ENCODE measurements at regions not wholly inside any gene's neighbourhood (a gene's known extent, or its start where the extent isn't known, plus 50 kb on each side); places are given as distances from the start of the nearest gene placed in this dataset.

DNA sequence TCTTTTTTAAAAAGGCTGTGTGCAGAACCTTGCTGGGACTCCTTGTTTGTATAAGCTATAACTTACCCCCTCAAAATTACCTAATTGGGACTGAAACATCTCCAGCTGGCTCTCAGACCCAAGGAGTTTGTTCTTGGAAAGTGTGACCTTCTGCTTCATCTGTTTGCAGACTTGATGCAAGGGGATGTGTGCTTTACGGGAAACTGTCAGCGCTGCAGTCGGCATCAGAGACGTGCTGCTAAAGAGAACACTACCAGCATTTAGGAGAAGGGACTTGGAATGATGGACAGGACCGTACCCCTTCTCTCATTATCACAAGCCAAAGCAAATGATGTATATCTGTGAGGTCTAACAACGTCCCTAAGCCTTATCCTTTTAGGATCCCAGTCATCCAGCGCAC lies 174.2 kb upstream of the PARP11 start:
- no peaks in the 10 kb centered on the region; the same call in 1 of the 2 replicates for H3K27me3 ChIP-seq (ENCODE audit: control insufficient read depth, insufficient read depth, low read length)
- in situ Hi-C loops (cut with HindIII; ENCODE audit: low pct_unique_long_range_greater_than_20kb, low sequenced_read_pairs): no loop called here
- H3K4me1 ChIP-seq (ENCODE audit: control insufficient read depth, insufficient read depth, low read length): no peaks in the 10 kb centered on the region
- ATAC-seq: no peak
- no peaks in the 10 kb centered on the region for H3K36me3 ChIP-seq (ENCODE audit: control insufficient read depth, insufficient read depth, low read length)
- BruUV-seq (replicated peaks): no TSS peak
- TF ChIP-seq TCF7L2 (IDR thresholded peaks at IDR 0.05; ENCODE audit: low read depth, low read length) (no peak), SIN3A (IDR thresholded peaks at IDR 0.05; ENCODE audit: borderline replicate concordance, insufficient read depth, low read depth, low read length) (no peak), POLR2AphosphoS5 (IDR thresholded peaks at IDR 0.05; ENCODE audit: low read depth, low read length) (no peak)
- TF ChIP-seq, protein P1, sequence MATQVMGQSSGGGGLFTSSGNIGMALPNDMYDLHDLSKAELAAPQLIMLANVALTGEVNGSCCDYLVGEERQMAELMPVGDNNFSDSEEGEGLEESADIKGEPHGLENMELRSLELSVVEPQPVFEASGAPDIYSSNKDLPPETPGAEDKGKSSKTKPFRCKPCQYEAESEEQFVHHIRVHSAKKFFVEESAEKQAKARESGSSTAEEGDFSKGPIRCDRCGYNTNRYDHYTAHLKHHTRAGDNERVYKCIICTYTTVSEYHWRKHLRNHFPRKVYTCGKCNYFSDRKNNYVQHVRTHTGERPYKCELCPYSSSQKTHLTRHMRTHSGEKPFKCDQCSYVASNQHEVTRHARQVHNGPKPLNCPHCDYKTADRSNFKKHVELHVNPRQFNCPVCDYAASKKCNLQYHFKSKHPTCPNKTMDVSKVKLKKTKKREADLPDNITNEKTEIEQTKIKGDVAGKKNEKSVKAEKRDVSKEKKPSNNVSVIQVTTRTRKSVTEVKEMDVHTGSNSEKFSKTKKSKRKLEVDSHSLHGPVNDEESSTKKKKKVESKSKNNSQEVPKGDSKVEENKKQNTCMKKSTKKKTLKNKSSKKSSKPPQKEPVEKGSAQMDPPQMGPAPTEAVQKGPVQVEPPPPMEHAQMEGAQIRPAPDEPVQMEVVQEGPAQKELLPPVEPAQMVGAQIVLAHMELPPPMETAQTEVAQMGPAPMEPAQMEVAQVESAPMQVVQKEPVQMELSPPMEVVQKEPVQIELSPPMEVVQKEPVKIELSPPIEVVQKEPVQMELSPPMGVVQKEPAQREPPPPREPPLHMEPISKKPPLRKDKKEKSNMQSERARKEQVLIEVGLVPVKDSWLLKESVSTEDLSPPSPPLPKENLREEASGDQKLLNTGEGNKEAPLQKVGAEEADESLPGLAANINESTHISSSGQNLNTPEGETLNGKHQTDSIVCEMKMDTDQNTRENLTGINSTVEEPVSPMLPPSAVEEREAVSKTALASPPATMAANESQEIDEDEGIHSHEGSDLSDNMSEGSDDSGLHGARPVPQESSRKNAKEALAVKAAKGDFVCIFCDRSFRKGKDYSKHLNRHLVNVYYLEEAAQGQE (IDR thresholded peaks at IDR 0.05; ENCODE audit: insufficient read depth in 1 of 2, low read depth in 2 of 2, low read length in 1 of 2): no peak
- TF ChIP-seq, protein P2, sequence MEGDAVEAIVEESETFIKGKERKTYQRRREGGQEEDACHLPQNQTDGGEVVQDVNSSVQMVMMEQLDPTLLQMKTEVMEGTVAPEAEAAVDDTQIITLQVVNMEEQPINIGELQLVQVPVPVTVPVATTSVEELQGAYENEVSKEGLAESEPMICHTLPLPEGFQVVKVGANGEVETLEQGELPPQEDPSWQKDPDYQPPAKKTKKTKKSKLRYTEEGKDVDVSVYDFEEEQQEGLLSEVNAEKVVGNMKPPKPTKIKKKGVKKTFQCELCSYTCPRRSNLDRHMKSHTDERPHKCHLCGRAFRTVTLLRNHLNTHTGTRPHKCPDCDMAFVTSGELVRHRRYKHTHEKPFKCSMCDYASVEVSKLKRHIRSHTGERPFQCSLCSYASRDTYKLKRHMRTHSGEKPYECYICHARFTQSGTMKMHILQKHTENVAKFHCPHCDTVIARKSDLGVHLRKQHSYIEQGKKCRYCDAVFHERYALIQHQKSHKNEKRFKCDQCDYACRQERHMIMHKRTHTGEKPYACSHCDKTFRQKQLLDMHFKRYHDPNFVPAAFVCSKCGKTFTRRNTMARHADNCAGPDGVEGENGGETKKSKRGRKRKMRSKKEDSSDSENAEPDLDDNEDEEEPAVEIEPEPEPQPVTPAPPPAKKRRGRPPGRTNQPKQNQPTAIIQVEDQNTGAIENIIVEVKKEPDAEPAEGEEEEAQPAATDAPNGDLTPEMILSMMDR (IDR thresholded peaks at IDR 0.05): no peak
- no peak overlapping the region for H3K4me3 ChIP-seq (ENCODE audit: low read depth in 2 of 2, low read length in 2 of 2)
- ChIA-PET CTCF (no interaction called here), POLR2A (no interaction called here)
- no peak for DNase-seq (ENCODE audit: low read depth, low spot score)
- intact Hi-C loops (cut with micrococcal nuclease; ENCODE audit: unreplicated experiment): no loop called here
- H3K9me3 ChIP-seq (ENCODE audit: control insufficient read depth, insufficient read depth, low read depth, low read length): no peaks in the 10 kb centered on the region
- H3K27ac ChIP-seq (ENCODE audit: low read length): no peak overlapping the region

DNA sequence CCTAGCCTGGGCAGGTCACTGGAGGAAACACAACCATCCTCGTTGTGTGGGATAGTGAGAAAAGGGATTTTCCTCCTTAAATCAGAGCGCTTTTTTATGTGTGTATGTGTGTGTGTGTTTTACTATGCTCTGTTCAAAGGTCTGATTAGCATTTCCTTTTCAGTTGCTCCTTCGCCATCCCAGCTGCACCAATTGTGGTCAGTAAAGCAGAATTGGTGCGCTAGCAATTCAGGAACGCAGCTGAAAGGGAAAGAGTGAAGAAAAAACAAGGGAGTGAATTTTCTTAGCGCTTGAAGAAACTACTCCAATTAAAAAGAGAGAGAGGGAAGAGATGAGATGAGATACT lies 173.3 kb upstream of the PARP11 start:
- H3K4me3 ChIP-seq (ENCODE audit: low read depth in 2 of 2, low read length in 2 of 2): no peak overlapping the region
- CTCF ChIA-PET: no interaction called here
- no peak for ATAC-seq
- no TSS peak for BruUV-seq (replicated peaks)
- H3K4me1 ChIP-seq (ENCODE audit: control insufficient read depth, insufficient read depth, low read length): no peaks in the 10 kb centered on the region
- POLR2A ChIA-PET: no interaction called here
- in situ Hi-C loops (cut with HindIII; ENCODE audit: low pct_unique_long_range_greater_than_20kb, low sequenced_read_pairs) (no loop called here), intact Hi-C loops (cut with micrococcal nuclease; ENCODE audit: unreplicated experiment) (no loop called here)
- H3K27ac ChIP-seq (ENCODE audit: low read length): no peak overlapping the region
- TF ChIP-seq, protein P1 (IDR thresholded peaks at IDR 0.05; ENCODE audit: insufficient read depth in 1 of 2, low read depth in 2 of 2, low read length in 1 of 2): no peak
- no peak for TF ChIP-seq SIN3A (IDR thresholded peaks at IDR 0.05; ENCODE audit: borderline replicate concordance, insufficient read depth, low read depth, low read length)
- TF ChIP-seq, protein P2 (IDR thresholded peaks at IDR 0.05): no peak
- no peak for TF ChIP-seq POLR2AphosphoS5 (IDR thresholded peaks at IDR 0.05; ENCODE audit: low read depth, low read length)
- TF ChIP-seq TCF7L2 (IDR thresholded peaks at IDR 0.05; ENCODE audit: low read depth, low read length): no peak
- no peaks in the 10 kb centered on the region for H3K36me3 ChIP-seq (ENCODE audit: control insufficient read depth, insufficient read depth, low read length)
- no peak for DNase-seq (ENCODE audit: low read depth, low spot score)
- H3K27me3 ChIP-seq (ENCODE audit: control insufficient read depth, insufficient read depth, low read length): no peaks in the 10 kb centered on the region
- H3K9me3 ChIP-seq (ENCODE audit: control insufficient read depth, insufficient read depth, low read depth, low read length): no peaks in the 10 kb centered on the region
